ENCODE measurements at regions not wholly inside any gene's neighbourhood (a gene's known extent, or its start where the extent isn't known, plus 50 kb on each side); places are given as distances from the start of the nearest gene placed in this dataset.

DNA sequence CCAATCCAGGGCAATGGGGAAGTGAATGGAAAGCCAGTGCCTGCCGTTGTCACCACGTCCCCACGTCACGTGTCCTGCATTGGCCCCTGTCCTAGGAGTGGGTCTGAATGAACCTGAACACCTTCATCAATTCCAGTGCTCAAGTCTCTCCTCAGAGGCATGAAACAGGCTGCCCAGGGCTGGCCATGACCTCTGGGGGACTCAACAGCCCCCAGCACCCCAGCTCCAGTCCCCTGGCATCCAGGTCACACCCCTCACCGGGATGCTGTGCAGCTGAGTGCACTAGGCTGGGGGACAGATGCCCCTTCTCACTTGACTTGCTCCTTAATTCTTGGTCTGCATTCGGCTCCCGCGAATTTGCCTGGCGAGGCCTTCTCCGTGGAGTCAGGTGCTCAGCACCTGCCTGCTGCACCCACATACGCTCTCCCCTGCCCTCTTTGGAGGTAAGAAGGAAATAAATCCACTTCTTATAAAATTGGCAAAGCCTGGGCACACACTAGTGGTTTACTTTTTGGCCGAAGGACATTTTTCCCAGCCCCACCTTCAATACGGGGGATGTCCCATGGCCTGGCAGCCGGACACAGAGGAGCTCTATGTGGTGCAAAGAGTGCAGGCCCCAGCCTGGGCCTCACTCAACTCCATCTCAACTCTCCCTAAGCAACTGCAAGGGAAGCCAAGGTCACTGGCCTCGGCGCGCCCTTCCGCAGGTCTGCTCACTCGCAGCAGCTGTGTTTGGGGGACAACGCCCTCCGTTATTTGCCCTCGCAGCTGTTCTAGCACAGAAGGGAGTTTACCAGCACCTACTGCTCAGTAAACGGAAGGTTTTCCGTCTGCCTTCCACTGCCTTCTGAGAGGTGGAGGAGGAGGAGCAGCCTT is 77.6 kb upstream of the SHH start:
- ATAC-seq = no peak
- DNase-seq = no peak
- intact Hi-C loops (cut with micrococcal nuclease) = no loop called here

DNA sequence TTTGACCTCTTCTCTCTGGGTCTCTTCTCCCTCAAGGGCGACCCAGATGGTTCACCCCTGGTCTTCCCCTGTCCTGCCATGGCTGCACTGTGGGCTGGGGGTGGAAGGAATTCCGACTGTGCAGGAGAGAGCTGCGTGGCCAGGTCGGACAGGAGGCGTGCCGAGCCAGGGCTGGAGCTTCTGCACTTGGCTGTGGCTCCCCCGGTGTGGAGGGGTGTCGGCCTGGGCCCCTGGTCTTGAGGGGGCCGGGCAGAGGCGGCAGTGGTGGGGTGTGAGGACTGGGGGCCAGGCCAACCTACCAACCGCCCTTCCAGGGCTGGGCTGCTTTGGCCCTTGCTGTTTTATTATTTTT is 74.9 kb upstream of the SHH start:
- ATAC-seq (no peak), DNase-seq (no peak)
- intact Hi-C loops (cut with micrococcal nuclease) = no loop called here

DNA sequence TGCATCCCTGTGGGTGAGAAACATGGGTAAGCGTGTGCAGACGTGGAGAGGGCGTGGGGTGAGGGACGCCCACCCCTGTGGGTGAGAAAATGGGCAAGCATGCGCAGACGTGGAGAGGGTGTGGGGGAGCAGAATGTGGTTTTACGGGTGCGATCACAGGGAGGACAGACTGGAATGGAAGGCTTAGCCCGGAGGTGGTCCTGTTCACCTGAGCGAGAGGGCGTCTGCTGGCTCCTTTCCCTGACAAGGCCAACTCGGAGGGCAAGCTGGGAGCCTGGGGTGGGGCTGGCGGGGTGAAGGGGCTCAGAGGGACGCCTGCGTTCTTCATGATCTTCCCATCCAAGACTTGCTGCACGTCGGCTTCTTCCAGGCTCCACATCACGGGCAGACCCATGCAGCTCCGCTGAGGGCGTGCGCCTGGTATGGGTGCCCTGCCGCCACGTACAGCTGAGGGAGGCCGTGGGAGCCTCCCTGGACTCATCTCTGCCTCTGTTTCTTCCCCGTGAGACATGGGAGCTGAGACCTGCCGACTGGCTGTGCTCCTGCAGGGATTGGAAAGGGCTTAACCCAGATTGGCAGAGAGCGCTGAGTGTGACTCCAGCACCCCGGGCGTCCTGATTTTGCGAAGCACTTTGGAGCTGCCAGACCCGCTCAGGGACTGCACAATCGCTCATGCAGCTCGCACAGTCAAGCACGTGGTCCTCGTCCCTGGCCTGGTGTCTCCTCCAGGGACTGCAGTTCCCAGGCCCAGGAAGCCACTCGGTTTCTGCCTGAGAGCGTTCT is 74.3 kb upstream of the SHH start:
- ATAC-seq (no peak), DNase-seq (no peak)
- intact Hi-C loops (cut with micrococcal nuclease) = no loop called here

DNA sequence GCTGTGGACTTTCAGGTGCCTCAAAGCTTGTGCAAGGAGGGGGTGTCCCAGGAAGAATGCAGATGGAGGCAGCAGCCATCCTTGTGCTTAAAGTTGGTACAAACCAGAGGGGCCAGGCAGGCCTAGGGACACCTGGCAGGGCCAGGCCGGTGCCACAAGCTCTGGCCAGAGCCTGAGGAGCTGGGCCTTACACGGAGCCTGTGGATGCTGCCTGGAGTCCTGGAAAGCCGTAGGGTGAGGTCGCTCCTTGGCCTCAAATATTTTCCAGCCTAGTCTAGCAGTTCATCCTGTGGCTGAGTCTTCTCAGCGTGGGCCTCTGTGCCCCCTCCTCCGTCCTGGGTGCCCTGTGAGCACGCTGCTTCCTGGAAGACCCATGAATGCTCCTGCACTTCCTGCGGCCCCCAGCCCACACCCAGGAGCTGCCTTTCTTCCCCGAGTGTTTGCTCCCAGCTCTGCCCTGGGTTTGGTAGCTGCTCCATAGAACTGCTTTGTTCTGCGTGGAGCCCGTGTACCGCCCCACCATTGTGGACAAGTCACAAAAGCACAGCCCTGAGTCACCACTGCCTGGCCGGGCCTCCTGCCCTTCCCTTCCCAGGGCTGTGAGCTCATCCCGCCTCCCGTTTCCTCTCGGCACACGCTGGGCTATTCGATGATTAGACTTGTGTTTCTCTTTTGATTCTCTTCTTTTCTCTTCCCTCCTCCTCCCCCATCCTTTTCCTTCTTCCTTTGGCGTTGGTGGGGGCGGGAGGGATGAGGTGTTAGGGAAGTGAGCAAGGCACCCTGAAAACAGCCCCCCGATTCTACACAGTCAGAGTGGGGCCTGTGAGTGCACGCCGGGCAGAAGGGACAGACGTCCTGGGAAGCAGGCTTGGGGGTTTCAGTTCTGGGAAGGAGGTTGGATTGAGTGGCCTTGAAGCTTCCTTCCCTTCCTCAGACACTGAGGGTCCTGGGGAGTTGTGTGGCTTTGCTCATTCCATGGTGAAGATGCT is 73.2 kb upstream of the SHH start:
- intact Hi-C loops (cut with micrococcal nuclease) = no loop called here
- ATAC-seq = peak; percentile 83
- peak; percentile 55 for DNase-seq

DNA sequence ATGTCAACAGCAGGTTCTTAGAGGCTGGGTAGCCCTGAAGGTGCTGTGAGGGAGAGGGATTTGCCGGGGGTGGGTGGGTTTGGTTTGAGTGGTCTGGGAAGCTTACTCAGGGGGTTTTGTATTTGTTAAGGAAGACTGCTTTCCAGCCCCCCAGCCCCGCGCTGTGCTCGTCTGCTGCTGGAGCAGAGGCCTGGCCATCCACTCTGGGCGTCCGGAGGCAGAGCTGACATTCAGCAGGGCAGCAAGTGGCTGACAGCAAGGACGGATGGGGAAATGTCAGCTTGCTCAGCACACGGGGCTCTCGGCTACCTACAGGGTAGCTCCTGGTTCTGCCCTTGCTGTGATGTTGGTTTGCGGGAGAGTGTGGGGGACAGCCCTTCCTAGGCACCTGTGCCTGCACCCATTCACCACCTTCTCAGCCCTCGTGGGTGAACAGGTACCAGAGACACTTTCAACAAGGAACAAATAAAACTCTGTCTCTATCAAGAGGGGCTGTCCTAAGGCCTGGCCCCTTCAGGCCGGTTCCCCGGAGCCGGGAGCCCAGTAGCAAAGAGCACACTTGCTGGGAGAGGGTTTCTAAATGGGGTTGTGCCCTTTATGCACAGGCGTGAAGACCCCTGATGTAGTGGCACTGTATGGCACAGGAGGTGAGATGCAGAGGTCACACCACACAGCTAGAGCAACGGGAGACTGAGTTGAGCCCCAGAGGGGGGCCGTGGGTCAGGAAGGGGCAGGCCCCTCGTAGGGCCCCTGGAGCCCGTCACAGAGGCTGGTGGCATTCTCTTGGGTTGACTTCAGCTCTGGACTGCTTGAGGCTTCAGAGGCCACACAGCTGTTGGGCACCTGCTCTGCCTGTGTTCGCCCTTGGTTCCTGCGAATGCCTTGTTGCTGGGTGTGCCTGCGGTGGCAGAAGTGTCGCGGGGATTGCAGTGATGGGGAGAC is 72.2 kb upstream of the SHH start:
- DNase-seq (no peak), ATAC-seq (no peak)
- intact Hi-C loops (cut with micrococcal nuclease) = no loop called here

DNA sequence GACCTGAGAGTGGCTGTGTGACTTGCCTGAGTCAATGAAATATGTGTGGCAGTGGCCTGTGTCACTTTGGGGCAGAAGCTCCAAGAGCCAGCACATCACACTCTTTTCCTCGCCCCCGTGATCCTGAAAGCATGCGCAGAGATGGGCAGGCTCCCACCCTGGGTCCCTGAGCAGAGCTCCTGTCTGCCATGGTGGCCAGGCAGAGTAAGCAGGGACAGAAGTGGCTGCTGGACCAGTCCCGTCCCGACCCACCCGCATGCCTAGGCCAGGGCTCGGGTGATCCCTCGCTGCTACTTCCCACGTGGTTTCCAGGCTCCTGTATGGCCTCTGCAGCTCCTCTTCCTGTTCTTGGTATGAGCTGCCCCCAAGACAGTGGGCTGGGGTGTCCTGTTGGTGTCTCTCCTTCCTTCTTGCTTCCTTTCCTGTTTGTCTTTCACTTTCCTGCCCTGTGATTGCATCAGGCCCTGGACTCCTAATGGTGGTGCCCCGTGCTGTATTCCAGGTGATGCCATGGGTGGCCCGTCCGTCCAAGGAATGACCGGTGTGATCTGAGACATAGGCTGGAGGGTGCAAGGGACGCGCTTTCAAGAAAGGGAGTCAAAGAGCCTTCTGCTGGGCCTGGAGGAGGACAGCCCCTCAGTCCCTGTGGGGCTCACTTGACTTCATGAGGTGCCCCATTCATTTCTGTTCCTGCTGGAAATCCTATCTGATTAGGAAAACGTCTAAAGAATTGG is 71.4 kb upstream of the SHH start:
- no peak for DNase-seq
- intact Hi-C loops (cut with micrococcal nuclease) = no loop called here
- no peak for ATAC-seq

DNA sequence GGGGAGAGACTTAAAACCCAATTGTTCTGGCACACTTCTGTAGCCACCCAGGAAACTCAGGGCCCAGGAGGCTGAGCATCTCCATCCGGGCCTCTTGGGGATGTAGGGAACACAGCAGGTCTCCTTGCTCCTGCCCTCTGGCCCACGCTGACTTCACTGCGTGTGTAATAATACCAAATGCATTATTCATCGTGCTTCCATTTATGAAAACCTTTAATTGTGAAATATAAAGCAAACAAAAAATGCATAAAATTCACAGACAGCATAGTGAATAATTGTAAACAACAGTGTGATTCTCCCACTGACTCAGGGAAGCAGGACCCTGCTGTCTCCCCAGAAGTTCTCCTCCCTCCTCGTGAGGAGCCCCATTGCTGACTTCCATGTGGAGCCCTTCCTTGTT is 70.3 kb upstream of the SHH start:
- DNase-seq (no peak), ATAC-seq (no peak)
- intact Hi-C loops (cut with micrococcal nuclease) = no loop called here

DNA sequence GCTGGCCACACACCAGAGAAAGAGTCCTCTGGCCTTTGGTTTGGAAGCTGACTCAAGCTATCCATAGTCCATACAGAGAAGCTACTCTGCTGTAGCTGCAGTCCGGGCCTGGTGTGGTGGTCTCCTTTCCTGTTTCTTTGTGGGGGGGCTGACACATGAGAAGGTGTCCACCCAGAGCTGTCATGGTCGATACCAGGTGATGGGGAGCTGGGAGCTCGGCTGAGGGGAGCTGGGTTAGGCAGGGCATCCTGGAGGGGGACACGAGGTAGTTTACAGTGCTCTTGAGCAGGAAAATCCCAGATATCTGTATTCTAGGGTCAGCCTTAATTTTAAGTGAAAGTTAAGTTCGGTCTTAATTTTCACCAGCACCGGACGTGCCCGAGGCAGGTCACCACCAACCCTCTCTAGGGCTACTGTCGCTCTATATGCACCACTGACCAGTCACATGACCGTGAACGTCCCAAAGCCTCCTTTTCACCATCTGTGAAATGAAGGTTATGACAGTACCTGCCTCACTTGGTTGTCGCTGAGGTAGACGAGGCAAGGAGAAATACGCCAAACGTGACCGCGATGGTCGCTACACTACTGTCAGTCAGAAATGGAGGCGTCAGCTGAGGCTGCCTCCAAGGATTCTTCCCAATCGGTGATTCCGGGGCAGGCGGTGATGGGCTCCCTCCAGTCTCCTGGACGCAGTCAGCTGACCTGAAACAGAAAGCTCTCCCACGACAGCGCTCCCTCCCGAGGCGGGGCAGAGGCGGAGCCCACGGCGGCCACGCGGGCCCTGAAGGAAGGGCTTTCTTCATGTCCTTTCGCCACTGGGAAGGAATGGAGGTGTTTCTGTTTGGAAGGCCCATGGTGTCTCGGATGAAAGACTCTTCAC is 69.4 kb upstream of the SHH start:
- intact Hi-C loops (cut with micrococcal nuclease) = no loop called here
- no peak for ATAC-seq
- DNase-seq = no peak

DNA sequence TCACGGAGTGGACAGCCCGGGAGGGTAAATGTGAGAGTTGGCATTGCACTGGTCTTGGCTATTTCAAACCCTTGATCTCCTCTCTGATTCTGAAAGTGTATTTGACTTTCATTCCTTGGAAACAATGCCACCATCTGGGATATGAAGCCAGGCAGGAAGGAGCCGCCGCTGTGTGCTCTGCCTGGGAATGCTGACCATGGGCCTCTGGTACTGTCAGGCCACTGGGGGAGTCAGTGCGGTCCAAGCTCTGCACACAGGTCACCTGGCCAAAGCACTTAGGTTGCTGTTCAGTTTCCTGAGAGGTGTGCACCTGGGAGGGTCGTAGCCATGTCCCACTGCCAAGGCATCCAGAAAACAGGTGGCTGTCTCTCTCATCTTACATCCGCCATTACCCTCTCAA is 68.5 kb upstream of the SHH start:
- DNase-seq = no peak
- intact Hi-C loops (cut with micrococcal nuclease) = no loop called here
- ATAC-seq = no peak

DNA sequence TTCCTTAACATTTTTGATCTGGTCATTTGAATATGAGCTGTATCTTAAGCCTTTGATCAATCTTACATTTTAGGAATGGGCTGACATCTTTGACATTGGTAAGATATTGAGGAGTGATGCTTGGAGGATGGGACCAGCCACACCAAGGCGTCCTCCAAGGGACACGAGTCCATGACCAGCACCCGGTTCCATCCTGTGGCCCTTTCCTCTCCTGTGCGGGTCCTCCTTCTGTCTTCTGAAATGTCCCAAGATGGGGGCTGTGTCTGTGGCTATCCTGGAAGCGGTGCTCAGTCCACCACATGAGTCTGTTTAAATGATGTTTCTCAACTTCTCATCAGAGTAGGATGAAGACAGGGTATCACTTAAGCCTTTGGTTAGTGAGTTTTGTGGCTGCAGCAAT is 67.3 kb upstream of the SHH start:
- ATAC-seq = no peak
- DNase-seq = no peak
- intact Hi-C loops (cut with micrococcal nuclease) = no loop called here

DNA sequence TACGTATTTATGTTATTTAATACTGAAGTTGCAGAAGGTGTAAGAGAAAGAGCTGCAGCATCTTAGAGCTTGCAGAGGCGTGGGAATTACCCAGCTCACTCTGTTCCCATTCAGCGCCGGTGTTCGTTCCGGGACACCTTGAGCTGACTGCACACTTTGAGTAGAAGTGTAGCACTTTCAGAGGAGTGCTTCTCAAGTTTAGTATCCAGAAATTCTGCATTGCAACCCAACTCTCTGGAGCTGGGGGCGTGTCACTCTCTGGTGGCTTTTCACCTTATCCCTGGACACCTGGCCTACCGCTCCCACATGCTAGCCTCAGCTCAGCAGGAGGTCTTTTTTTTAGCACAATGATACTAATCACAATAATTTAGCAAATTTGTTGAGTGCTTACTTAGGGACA is 66.4 kb upstream of the SHH start:
- intact Hi-C loops (cut with micrococcal nuclease) = no loop called here
- no peak for DNase-seq
- no peak for ATAC-seq

DNA sequence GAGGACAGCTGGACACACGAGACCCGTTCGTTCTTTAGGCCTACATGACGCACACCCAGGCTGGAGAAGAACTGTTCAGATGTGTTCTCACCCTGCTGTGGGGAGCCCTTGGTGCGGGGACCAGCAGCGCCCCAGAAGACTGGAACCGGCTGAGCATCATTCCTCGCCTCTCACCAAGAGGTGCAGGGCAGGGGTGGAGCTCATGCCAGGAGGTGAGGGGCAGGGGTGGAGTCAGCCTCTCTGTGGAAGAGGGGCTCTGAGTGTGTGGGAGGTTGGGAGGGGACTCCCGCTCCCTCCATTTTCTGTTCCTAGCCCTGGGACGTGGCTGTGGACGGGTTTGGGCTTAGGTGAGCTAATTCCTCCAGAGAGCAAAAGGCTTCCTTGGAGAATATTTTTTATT is 66.0 kb upstream of the SHH start:
- DNase-seq = no peak
- no peak for ATAC-seq

DNA sequence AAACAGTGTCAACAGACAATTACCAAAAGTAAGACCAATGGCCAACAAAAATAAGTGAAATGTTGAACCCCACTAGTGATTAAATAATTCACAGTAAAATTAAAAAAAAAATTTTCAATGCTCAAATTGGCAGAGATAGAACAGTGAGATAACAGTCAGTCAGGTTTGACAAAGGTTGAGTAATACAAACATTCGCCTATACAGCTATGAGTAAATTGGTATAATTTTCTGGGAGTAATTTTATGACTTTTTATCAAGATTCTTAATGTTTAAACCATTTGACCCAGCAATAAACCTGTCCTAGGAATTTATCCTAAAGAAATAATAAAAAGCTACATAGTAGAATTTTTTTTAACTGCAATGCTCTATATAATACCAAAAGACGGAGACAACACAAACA is 64.9 kb upstream of the SHH start:
- intact Hi-C loops (cut with micrococcal nuclease) = no loop called here
- DNase-seq (no peak), ATAC-seq (no peak)

More for the DNA sequence above, 66.0 kb upstream of the SHH start:
- intact Hi-C loops (cut with micrococcal nuclease) = no loop called here

DNA sequence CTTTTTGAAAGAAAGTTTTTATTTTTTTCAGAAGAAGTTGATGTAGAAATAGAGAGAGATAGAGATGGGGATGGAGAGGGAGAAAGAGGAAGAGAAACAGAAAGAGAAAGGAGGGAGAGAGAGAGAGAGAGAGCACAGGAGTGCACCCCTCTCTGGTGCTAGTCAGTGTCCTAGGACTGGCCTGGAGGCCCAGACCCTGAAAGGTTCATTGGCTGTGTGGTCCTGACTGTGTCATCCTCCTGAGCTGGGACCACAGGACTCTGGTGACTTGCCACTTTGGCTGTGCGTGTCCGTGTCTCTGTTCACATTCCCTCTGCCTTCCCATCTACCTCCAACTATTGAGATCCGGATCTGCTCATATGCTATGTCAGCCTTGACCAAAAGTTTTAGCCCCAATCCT is 62.1 kb upstream of the SHH start:
- DNase-seq (no peak), ATAC-seq (no peak)
- intact Hi-C loops (cut with micrococcal nuclease) = no loop called here

DNA sequence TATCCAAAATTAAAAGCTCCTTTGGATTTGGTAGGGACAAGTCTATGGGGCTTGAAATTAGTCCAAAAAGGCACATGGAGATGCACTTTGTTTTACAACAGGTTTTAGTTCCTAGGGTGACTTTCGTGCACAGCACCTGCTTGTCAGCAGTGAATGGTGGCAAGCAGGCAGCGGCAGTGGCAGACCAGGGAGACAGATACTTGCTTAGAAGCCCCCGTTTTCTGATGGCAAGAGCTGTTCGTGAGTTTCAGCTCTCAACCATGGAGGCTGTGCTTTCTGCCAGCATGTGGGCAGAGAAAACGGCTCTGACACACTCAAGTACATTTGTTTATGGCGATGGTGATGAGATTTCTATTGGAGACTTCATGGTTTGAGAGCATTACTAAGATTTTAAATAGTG is 61.7 kb upstream of the SHH start:
- no peak for ATAC-seq
- no peak for DNase-seq
- intact Hi-C loops (cut with micrococcal nuclease) = no loop called here

DNA sequence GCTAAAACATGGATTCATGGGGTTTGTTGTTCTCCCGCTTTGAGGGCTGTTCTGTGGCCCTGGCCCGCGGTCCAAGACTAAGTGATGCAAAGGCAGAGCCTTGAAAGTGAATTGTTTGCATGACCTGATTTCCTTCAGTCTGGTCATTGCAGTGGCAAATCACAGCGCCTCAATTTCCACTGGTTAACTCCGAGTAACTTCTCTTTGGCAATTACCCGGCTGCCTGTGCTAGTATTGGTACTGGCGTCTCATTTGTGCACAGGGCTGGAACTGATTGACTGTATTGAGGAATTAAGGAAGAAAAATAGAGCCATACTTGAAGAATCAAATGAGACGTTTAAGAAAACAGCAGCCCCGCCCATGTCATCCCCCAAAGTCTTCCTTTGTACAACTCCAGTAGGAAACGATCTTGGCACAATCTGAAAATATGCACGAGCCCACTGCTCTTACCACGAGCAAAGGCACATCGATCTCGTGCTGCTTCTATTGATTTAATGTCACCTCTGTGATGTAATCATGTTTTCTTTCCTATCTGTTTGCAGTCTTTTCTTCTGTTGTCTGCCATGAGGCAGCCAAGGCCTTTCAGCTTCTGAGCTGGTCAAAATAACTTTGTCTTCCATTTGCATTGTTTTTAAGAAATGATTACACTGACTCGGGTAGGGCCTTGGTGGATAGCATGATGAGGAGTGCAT is 60.6 kb upstream of the SHH start:
- DNase-seq = no peak
- no peak for ATAC-seq
- intact Hi-C loops (cut with micrococcal nuclease) = no loop called here

DNA sequence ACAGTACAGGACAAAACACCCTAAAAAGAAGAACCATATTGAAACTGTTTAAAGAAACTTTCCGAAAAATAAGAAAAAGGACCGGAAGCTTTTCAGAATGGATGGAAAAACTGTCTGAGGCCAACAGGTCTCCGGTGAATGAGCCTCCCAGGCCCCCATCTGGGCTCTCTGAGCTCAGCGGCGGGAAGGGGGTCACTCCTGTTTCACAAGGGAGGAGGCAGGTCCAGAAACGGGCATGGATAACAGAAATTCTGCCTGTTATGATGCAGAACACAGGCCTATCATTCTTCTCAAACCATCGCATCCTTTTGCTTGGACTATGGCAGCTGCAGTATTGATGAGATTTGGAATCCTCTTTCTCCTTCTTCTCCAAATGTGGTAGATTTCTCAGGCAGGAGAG is 58.9 kb upstream of the SHH start:
- no peak for DNase-seq
- intact Hi-C loops (cut with micrococcal nuclease) = no loop called here
- ATAC-seq = no peak

Measured in left ventricle myocardium superior (tissue), 1 donor.